Inflammatory macrophage (primary cell): ENCODE measurements at regions not wholly inside any gene's neighbourhood (a gene's known extent, or its start where the extent isn't known, plus 50 kb on each side); places are given as distances from the start of the nearest gene placed in this dataset.
A peak's percentile ranks its signal among the peaks of the same experiment; 100 is the strongest.

Experiments used
- DNase-seq, 2 donors: peaks; one replicate each; pipeline ENCODE4 v3.0.0-alpha.2; 2020 to 2022

DNA sequence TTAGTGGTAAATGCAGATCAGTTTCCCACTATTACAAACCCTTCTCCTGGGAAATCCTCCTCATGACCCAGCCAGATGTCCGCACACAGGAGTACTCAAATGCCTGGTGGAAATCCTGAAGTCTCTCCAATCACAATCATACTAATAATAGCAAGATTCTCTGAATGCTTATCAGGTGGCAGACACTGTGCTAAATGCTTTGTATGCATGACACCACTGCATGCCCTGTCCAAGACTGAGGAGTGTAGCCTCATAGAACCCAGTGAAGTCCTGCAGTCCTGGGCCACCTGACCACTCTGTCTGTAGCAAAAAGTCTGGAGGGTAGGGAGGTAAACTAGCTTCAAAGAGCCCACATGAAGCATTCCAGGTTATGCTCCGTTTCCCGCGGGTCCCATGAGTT, 434.8 kb upstream of the CHST9 start:
- DNase-seq: no peak

- DNase-seq: no peak
Measured at GRCh38 chr18:27619090-27619772, 434.1 kb upstream of the CHST9 start.

DNA sequence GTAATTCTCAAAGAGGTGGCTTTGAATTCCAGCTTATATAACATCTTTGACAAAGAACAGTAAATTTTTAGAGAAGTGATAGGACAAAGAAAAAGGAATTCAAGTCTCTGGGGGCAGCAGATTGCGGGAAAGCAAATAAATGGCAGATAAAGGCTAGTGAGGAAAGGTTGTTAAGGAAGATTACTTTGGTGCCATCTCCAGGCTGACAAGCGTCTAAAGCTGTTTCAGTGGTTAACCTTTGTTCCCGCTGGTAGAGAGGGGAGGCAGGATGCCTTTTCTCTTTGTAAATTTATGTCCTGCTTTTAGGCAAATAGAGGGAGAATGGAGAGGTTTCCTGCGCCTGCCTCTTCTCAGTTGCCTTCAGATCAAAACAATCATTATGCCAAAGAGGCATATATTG, 431.2 kb upstream of the CHST9 start:
- no peak for DNase-seq

- no peak for DNase-seq
Measured at GRCh38 chr18:27614951-27615844, 430.1 kb upstream of the CHST9 start.

- DNase-seq: no peak
Measured at GRCh38 chr18:27609221-27609620, 424.1 kb upstream of the CHST9 start.

DNA sequence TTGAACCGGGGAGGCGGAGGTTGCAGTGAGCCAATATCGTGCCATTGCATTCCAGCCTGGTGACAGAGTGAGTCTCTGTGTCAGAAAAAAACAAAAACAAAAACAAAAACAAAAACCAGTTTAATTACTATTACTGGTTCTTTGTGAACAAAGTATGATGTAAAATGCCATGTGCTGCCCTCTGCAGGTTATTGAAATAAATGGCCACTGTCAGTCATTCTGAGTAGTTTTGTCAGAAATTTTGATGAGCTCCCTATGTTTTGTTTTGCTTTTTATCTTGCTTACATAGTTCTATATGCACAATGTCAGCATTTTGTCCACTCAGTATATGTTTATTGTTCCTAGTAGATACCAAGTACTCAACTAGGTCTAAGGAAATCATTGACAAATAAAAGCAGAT, 423.6 kb upstream of the CHST9 start:
- peak in 1 of 2 donors; percentile 7 for DNase-seq

- no peak for DNase-seq
Measured at GRCh38 chr18:27608174-27608573, 423.1 kb upstream of the CHST9 start.

- no peak for DNase-seq
Measured at GRCh38 chr18:27606741-27607140, 421.6 kb upstream of the CHST9 start.

- DNase-seq: peak; percentile 31 to 39
Measured at GRCh38 chr18:27605107-27605834, 420.2 kb upstream of the CHST9 start.

- no peak for DNase-seq
Measured at GRCh38 chr18:27604583-27604982, 419.5 kb upstream of the CHST9 start.

DNA sequence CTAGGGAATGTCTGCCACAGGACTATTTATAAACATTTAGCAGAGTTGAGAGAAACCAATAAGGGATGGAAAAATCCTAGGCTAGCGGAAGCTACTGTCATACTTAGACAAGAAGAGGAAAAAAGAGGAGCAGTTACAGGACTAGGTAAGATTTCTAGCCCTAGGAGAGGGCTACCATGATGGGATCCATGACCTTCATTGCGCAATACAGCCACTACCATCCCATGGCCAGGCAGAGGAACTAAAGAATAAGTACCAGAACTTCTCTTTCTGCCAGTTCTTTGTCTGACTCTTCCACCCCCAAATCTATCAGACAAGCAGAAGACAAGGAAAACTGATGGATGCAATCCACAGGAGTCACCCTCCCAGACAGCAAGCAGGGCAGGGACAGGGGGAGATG, 417.0 kb upstream of the CHST9 start:
- DNase-seq: no peak

DNA sequence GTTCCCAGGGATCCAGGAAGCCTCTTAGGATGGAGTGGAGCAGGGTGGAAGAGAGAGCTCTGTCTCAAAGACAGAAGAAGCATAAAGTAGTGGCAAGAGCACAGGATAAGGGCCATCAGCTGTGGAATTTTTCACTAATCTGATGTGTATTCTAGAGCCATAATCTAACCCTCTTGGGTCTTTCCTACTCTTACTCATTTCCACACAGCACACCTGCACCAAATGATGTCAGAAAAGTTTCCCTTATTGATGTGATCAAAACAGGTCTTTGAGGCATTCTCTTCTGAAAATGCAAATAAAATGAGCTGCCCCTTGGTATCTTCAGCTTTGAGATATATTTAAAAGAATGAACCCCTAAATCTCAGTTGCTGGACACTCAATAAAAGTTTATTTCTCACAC, 415.1 kb upstream of the CHST9 start:
- no peak for DNase-seq

GRCh38 chr18:27599202-27599829, 414.2 kb upstream of the CHST9 start:
- peak; percentile 36 to 48 for DNase-seq

- no peak for DNase-seq
Measured at GRCh38 chr18:27595113-27595838, 410.2 kb upstream of the CHST9 start.

- DNase-seq: no peak
Measured at GRCh38 chr18:27585602-27586173, 400.6 kb upstream of the CHST9 start.

DNA sequence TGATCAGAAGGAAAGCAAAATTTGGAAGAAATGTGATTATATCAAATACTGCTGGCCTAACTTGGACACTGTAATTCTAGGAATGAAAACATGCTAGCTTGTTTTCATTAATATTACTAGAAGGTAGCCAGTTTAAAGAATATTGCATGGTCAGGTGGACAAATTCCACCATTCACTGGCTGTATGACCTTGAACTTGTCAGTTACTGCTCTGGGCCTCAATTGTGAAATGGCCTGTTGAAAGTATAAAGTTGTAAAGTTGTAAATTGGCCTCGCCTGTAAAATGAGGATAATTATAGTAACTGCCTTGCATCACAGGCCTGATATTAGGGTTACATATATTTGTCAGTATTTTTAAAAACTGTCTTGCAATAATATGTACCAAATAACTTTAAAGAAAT, 398.4 kb upstream of the CHST9 start:
- DNase-seq: no peak

GRCh38 chr18:27582760-27583412, 397.8 kb upstream of the CHST9 start:
- no peak for DNase-seq

DNA sequence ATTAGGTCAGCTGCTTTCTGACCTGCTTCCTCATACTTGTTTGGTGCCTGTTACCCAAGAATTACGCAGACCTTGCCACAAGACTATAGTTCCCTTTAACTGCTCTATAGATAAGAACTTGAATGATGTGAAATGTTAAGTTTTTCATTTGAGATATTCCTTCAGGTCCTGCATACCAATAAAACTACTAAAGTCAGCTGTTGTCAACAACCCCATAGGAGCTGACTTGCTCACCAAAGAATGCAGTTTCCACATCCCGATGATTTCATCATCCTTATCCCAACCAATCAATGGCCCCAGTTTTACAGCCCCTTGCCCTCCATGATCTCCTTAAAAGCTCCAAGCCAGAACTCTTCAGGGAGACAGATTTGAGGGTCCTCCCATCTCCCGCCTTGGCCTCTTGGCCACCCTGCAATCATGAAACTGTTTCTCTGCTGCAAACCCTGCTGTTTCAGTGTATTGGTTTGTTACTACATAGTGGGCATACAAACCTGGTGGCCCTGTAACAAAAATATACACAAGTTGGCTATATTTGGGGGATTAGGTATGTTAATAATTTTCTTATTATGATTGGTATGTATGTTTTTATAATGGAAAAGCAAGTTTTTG, 396.3 kb upstream of the CHST9 start:
- DNase-seq: peak; percentile 11 to 20

DNA sequence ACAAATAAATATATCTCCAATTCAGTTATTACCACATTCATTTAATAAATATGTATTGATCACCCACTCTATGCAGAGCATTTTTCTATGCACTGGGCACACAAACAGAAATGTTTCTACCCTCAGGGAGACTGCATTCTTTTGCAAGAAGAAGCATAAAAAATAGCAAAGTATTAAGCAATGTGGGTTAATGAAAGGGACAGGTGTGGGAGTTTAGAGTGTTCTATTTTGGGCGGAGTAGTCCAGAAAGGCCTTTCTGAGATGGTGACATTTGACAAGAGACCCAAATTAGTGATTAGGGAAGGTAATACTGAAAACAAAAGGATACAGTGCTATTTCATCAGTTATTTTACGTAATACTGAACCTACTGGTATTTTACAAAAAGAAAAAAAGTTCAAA, 394.3 kb upstream of the CHST9 start:
- no peak for DNase-seq

DNA sequence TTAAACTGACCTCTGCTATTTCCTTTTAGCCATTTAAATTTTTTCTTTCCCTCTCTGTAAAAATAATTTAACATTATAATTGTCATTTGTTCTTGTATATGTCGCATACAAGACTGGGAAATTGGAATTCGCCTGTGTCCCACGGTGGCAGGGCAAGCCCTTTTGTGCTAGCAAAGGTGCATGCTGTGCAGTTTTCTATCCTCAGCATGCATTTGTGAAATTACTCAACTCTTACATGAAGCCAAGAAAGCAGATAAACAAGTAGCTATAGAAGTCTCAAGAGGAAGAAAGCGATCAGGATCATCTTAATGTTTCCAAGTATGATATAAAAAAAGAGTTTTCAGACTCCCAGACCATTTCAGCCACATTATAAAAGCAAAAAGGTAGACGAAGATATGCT, 392.6 kb upstream of the CHST9 start:
- DNase-seq: no peak

DNA sequence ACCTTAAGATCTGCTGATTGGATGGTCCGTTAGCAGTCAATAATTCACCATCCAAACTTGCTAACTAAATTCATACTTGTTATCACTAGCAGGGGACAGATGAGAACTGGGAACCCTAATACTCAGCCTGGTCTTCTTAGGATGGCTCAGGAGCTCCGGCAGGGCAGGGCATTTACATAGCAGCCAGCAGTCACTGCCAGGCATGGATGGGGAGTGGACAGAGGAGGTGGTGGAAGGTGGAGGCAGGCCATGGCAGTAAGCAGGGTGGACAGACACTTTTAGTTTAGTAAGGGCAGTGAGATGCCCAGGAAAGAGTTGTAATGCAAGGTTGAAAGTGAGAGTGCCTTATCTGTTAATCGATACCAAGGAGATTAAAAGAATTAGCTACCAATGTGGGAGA, 392.2 kb upstream of the CHST9 start:
- DNase-seq: no peak
